ENCODE measurements at regions not wholly inside any gene's neighbourhood (a gene's known extent, or its start where the extent isn't known, plus 50 kb on each side); places are given as distances from the start of the nearest gene placed in this dataset.

- TF ChIP-seq CTCF (conservative IDR thresholded peaks at IDR 0.05) (no peak), ZFX (IDR thresholded peaks at IDR 0.05) (no peak)
- no peak overlapping the region for H3K27ac ChIP-seq
These were observed 93.0 kb downstream of the PPP1R3A start for GRCh38 chr7:113825832-113826231.

GRCh38 chr7:113824117-113824823, 94.5 kb downstream of the PPP1R3A start:
- no peak for TF ChIP-seq CTCF (conservative IDR thresholded peaks at IDR 0.05)
- TF ChIP-seq ZFX (IDR thresholded peaks at IDR 0.05), result no peak

GRCh38 chr7:113819474-113819873, 99.3 kb downstream of the PPP1R3A start:
- H3K27ac ChIP-seq, result no peak overlapping the region
- TF ChIP-seq CTCF (conservative IDR thresholded peaks at IDR 0.05), result no peak
- no peak for TF ChIP-seq ZFX (IDR thresholded peaks at IDR 0.05)

More at GRCh38 chr7:113824117-113824823, 94.5 kb downstream of the PPP1R3A start:
- no peak overlapping the region for H3K27ac ChIP-seq

- H3K27ac ChIP-seq, result no peak overlapping the region
- TF ChIP-seq CTCF (conservative IDR thresholded peaks at IDR 0.05) (no peak), ZFX (IDR thresholded peaks at IDR 0.05) (no peak)
These were observed 102.2 kb downstream of the PPP1R3A start for GRCh38 chr7:113816639-113817038.

- H3K27ac ChIP-seq, result no peak overlapping the region
- TF ChIP-seq ZFX (IDR thresholded peaks at IDR 0.05) (no peak), CTCF (conservative IDR thresholded peaks at IDR 0.05) (no peak)
These were observed 105.3 kb downstream of the PPP1R3A start for GRCh38 chr7:113813471-113813870.

GRCh38 chr7:113812591-113813255, 106.1 kb downstream of the PPP1R3A start:
- no peak for TF ChIP-seq ZFX (IDR thresholded peaks at IDR 0.05)
- no peak for TF ChIP-seq CTCF (conservative IDR thresholded peaks at IDR 0.05)
- no peak overlapping the region for H3K27ac ChIP-seq

- TF ChIP-seq ZFX (IDR thresholded peaks at IDR 0.05) (no peak), CTCF (conservative IDR thresholded peaks at IDR 0.05) (no peak)
- H3K27ac ChIP-seq, result no peak overlapping the region
These were observed 108.6 kb downstream of the PPP1R3A start for GRCh38 chr7:113810080-113810744.

Measured in C4-2B (cell line).